DMS114 treated with DMSO at 0.1 percent for 48 hours (cell line): ENCODE measurements at regions not wholly inside any gene's neighbourhood (a gene's known extent, or its start where the extent isn't known, plus 50 kb on each side); places are given as distances from the start of the nearest gene placed in this dataset.

Experiments
- DNase-seq: peaks from one replicate; lab custom pipeline; 2025; ENCODE audit not compliant: unreplicated experiment; lab: John Stamatoyannopoulos, UW

GRCh38 chr1:168782559-168783116, 53.6 kb upstream of the DPT start:
- no peak for DNase-seq

- no peak for DNase-seq
These were observed 54.6 kb upstream of the DPT start for GRCh38 chr1:168783458-168784210.

GRCh38 chr1:168786476-168787330, 57.7 kb upstream of the DPT start:
- no peak for DNase-seq

GRCh38 chr1:168788258-168788657, 59.3 kb upstream of the DPT start:
- DNase-seq, result no peak

- no peak for DNase-seq
These were observed 60.5 kb upstream of the DPT start for GRCh38 chr1:168789501-168789900.

- no peak for DNase-seq
These were observed 63.1 kb upstream of the DPT start for GRCh38 chr1:168792142-168792541.

- DNase-seq, result peak; percentile 0
These were observed 63.7 kb upstream of the DPT start for GRCh38 chr1:168792592-168793125.

GRCh38 chr1:168794057-168794456, 65.1 kb upstream of the DPT start:
- DNase-seq, result no peak

GRCh38 chr1:168795681-168796080, 66.7 kb upstream of the DPT start:
- DNase-seq, result no peak

- no peak for DNase-seq
These were observed 71.1 kb upstream of the DPT start for GRCh38 chr1:168799927-168800605.

- no peak for DNase-seq
These were observed 72.2 kb upstream of the DPT start for GRCh38 chr1:168801032-168801745.

- no peak for DNase-seq
These were observed 75.0 kb upstream of the DPT start for GRCh38 chr1:168803806-168804510.

GRCh38 chr1:168806952-168807351, 77.9 kb upstream of the DPT start:
- no peak for DNase-seq

GRCh38 chr1:168811176-168811575, 82.2 kb upstream of the DPT start:
- no peak for DNase-seq

GRCh38 chr1:168819668-168820067, 90.7 kb upstream of the DPT start:
- no peak for DNase-seq

GRCh38 chr1:168821434-168821833, 92.4 kb upstream of the DPT start:
- DNase-seq, result no peak

- no peak for DNase-seq
These were observed 93.9 kb upstream of the DPT start for GRCh38 chr1:168822911-168823310.

GRCh38 chr1:168823988-168824387, 95.0 kb upstream of the DPT start:
- no peak for DNase-seq

- DNase-seq, result no peak
These were observed 95.5 kb upstream of the DPT start for GRCh38 chr1:168824418-168825065.
